K562 (cell line): ENCODE measurements at regions not wholly inside any gene's neighbourhood (a gene's known extent, or its start where the extent isn't known, plus 50 kb on each side); places are given as distances from the start of the nearest gene placed in this dataset.

Source experiments
- ATAC-seq: fragments of 200-7000 bp; cut with Tn5 transposase; 3 replicates; pipeline ENCODE4 v1.9.1; 2020; ENCODE audit warnings: moderate library complexity
- BruUV-seq: library from RNA; stranded (reverse); fragments of 400-500 nt; replicated peaks from 2 replicates; lab custom pipeline; 2021; lab: Mats Ljungman, UMichigan
- CTCF ChIA-PET: fragments of 300-600 bp; formaldehyde crosslinking; extraction: SDS; loops from one replicate; lab custom pipeline; 2021; ENCODE audit warnings: low intra/inter-chr PET ratio; lab: Yijun Ruan, JAX
- POLR2A ChIA-PET: fragments of 300-600, 350-650 bp; sonication (Branson Sonifier 250); formaldehyde crosslinking; extraction: SDS; loops from one replicate; lab custom pipeline; 2021; ENCODE audit warnings: antibody characterized with exemption, inconsistent platforms; lab: Yijun Ruan, JAX
- DNase-seq, 4 experiments: peaks; one replicate each; pipeline versions ENCODE4 v3.0.0 to v3.0.0-alpha.2; 2011 to 2018; ENCODE audit warnings: low spot score in 3 of 4, mixed read lengths in 3 of 4; ENCODE audit errors: extremely low read depth in 1 of 4
- FAIRE-seq: peaks from 2 replicates; lab custom pipeline; 2011; peaks lifted over from hg19 to GRCh38; lab: Jason Lieb, UNC
- H2AFZ ChIP-seq: 2 replicates; pipeline ENCODE4 v1.6.0; 2011; ENCODE audit warnings: low read depth, low read length, control low read depth, inconsistent platforms
- H3K27ac ChIP-seq: fragments of 200-600 bp; 3 replicates; pipeline ENCODE4 v1.8.0; 2011; ENCODE audit warnings: low read depth, mild to moderate bottlenecking, control low read depth, inconsistent platforms, low read length, moderate library complexity, mixed read lengths; ENCODE audit errors: extremely low read depth
- H3K27me3 ChIP-seq, 2 experiments: fragments of 300-600 bp in 1 of 2; 2 replicates in 1 of 2; 3 replicates in 1 of 2; pipeline versions ENCODE4 v1.6.0 to v1.8.0; 2011; ENCODE audit warnings: inconsistent platforms in 2 of 2, low read length in 2 of 2, mild to moderate bottlenecking in 1 of 2, mixed read lengths in 1 of 2, moderate library complexity in 1 of 2; ENCODE audit not compliant: control insufficient read depth in 2 of 2, insufficient read depth in 2 of 2
- H3K36me3 ChIP-seq: fragments of 300-600 bp; 3 replicates; pipeline ENCODE4 v1.8.0; 2011; ENCODE audit warnings: mild to moderate bottlenecking, low read length, inconsistent platforms; ENCODE audit not compliant: control insufficient read depth, insufficient read depth
- H3K4me1 ChIP-seq, 2 experiments: fragments of 200-600 bp in 1 of 2; replicated peaks in 1 of 2; 2 replicates in 1 of 2; 3 replicates in 1 of 2; pipeline versions ENCODE4 v1.5.1 to v1.8.0; 2011; ENCODE audit warnings: inconsistent platforms in 2 of 2, low read length in 2 of 2, mild to moderate bottlenecking in 1 of 2, mixed read lengths in 1 of 2, moderate library complexity in 1 of 2; ENCODE audit not compliant: control insufficient read depth in 2 of 2, insufficient read depth in 2 of 2
- H3K4me2 ChIP-seq: 2 replicates; pipeline ENCODE4 v1.6.1; 2011; ENCODE audit warnings: low read length, control low read depth, inconsistent platforms, mixed read lengths; ENCODE audit not compliant: insufficient read depth
- H3K4me3 ChIP-seq: fragments of 200-600 bp; sonication (generic), shearing (Covaris generic); 2 replicates; pipeline ENCODE4 v1.5.1; 2016; ENCODE audit warnings: control low read depth, inconsistent platforms
- H3K79me2 ChIP-seq: fragments of 200-600 bp; 3 replicates; pipeline ENCODE4 v1.8.0; 2011; ENCODE audit warnings: low read length, inconsistent platforms; ENCODE audit not compliant: control insufficient read depth, insufficient read depth
- H3K9ac ChIP-seq, 2 experiments: 2 replicates each; pipeline versions ENCODE4 v1.6.0 to v1.6.1; 2011; ENCODE audit warnings: low read depth in 2 of 2, low read length in 2 of 2, control low read depth in 1 of 2, inconsistent platforms in 1 of 2, mild to moderate bottlenecking in 1 of 2, mixed read lengths in 1 of 2; ENCODE audit not compliant: insufficient read depth in 1 of 2
- H3K9me1 ChIP-seq: one replicate; pipeline ENCODE4 v1.6.0; 2011; ENCODE audit warnings: inconsistent platforms, mild to moderate bottlenecking, low read length, moderate library complexity; ENCODE audit not compliant: control insufficient read depth, insufficient read depth
- H3K9me3 ChIP-seq: replicated peaks from 2 replicates; pipeline ENCODE4 v1.5.1; 2011; ENCODE audit warnings: low read depth, low read length, inconsistent platforms; ENCODE audit not compliant: control insufficient read depth, insufficient read depth
- H4K20me1 ChIP-seq: replicated peaks from 2 replicates; pipeline ENCODE4 v1.6.1; 2011; ENCODE audit warnings: low read length, inconsistent platforms, mixed read lengths; ENCODE audit not compliant: control insufficient read depth, insufficient read depth
- CTBP1 ChIP-seq: fragments of 450-650 bp; IDR thresholded peaks from 2 replicates; pipeline ENCODE4 v1.6.1; 2016; ENCODE audit warnings: borderline replicate concordance
- HSF4 ChIP-seq: fragments of 250-450 bp; sonication (Bioruptor Pico); IDR thresholded peaks from 2 replicates; pipeline ENCODE4 v2.1.2; 2022; ENCODE audit warnings: mild to moderate bottlenecking, moderate library complexity, borderline replicate concordance
- MAZ ChIP-seq, 2 experiments: fragments of 450-650 bp in 1 of 2; sonication (generic) in 1 of 2; formaldehyde crosslinking; IDR thresholded peaks in 1 of 2; conservative IDR thresholded peaks in 1 of 2; 2 replicates each; pipeline versions ENCODE4 v1.4.0 to v1.5.0; 2020; ENCODE audit warnings: mild to moderate bottlenecking in 1 of 2, missing genetic modification reagents in 1 of 2
- RAD51 ChIP-seq: fragments of 450-650 bp; IDR thresholded peaks from 2 replicates; pipeline ENCODE4 v1.7.1; 2016; ENCODE audit warnings: low read depth, mild to moderate bottlenecking, borderline replicate concordance
- TCF7 ChIP-seq: sonication (generic); IDR thresholded peaks from 2 replicates; pipeline ENCODE4 v1.6.1; 2016; ENCODE audit warnings: antibody characterized with exemption, borderline replicate concordance
- ZFPM2 ChIP-seq: fragments of 250-450 bp; sonication (Bioruptor Pico); IDR thresholded peaks from 2 replicates; pipeline ENCODE4 v1.5.1; 2022; ENCODE audit warnings: mild to moderate bottlenecking
- ZKSCAN3 ChIP-seq: fragments of 250-450 bp; sonication (Bioruptor Pico); IDR thresholded peaks from 2 replicates; pipeline ENCODE4 v1.4.0; 2020
- ZNF282 ChIP-seq: sonication (generic); formaldehyde crosslinking; IDR thresholded peaks from 2 replicates; pipeline ENCODE4 v1.8.1; 2023; ENCODE audit warnings: missing genetic modification reagents
- WGBS: fragments of 100-300 bp; shearing (Covaris generic); methylation state at CpG from one replicate; pipeline ENCODE4 v1.1.6; 2016; ENCODE audit warnings: low coverage, mixed read lengths; ENCODE audit not compliant: insufficient coverage; ENCODE audit errors: missing lambda C conversion rate; 5-methylcytosine and 5-hydroxymethylcytosine counted together
- in situ Hi-C: fragments of 300-500 bp; cut with MboI; formaldehyde crosslinking; loops from 4 replicates; pipeline ENCODE4 v1.15.0; 2018; ENCODE audit warnings: inconsistent platforms, mixed read lengths
- intact Hi-C: fragments of 100-400 bp; cut with micrococcal nuclease; formaldehyde crosslinking; loops from 2 replicates; pipeline ENCODE4 v1.14.2; 2022
- TF ChIP-seq, protein P1 (sequence below): sonication (generic); formaldehyde crosslinking; IDR thresholded peaks from 2 replicates; pipeline ENCODE4 v1.8.0; 2022; ENCODE audit warnings: missing genetic modification reagents, mild to moderate bottlenecking, borderline replicate concordance
- TF ChIP-seq, protein P2 (sequence below): sonication (generic); formaldehyde crosslinking; IDR thresholded peaks from 2 replicates; pipeline ENCODE4 v1.8.0; 2022; ENCODE audit warnings: mild to moderate bottlenecking, missing genetic modification reagents
- TF ChIP-seq, protein P3 (sequence below), 2 experiments: IDR thresholded peaks in 1 of 2; conservative IDR thresholded peaks in 1 of 2; 2 replicates each; pipeline ENCODE4 v1.6.1; 2016; ENCODE audit warnings: low read depth in 2 of 2, mild to moderate bottlenecking in 1 of 2, missing compliant biosample characterization in 1 of 2, missing genetic modification characterization in 1 of 2, moderate library complexity in 1 of 2

DNA sequence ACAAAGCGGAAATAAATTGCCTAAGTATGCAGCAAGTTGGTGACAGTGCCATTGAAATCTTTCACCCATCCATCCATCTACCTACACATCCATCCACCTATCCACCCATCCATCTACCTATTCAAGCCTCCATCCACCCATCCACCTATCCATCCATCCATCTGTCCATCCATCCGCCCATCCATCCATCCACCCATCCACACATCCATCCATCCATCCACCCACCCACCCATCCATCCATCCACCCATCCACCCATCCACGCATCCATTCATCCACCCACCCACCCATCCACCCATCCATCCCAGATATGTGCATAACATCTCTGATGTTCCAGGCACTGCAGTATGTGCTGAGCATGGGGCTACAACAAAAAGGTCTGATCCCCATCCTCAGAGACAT is 277.5 kb downstream of the IRF8 start:
- no peak for TF ChIP-seq CTBP1
- no peak for TF ChIP-seq ZKSCAN3 (CRISPR knock-in tag)
- TF ChIP-seq, protein P1, sequence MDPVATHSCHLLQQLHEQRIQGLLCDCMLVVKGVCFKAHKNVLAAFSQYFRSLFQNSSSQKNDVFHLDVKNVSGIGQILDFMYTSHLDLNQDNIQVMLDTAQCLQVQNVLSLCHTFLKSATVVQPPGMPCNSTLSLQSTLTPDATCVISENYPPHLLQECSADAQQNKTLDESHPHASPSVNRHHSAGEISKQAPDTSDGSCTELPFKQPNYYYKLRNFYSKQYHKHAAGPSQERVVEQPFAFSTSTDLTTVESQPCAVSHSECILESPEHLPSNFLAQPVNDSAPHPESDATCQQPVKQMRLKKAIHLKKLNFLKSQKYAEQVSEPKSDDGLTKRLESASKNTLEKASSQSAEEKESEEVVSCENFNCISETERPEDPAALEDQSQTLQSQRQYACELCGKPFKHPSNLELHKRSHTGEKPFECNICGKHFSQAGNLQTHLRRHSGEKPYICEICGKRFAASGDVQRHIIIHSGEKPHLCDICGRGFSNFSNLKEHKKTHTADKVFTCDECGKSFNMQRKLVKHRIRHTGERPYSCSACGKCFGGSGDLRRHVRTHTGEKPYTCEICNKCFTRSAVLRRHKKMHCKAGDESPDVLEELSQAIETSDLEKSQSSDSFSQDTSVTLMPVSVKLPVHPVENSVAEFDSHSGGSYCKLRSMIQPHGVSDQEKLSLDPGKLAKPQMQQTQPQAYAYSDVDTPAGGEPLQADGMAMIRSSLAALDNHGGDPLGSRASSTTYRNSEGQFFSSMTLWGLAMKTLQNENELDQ (CRISPR knock-in tag): no peak
- no peak for TF ChIP-seq ZFPM2 (CRISPR knock-in tag)
- Histone ChIP-seq H3K9me1 (no peaks in the 10 kb centered on the region), H3K4me3 (no peak overlapping the region), H3K4me1 (peaks cover 0 to 1% of the 10 kb centered on the region in 2 experiments; a peak in 1 of 5 replicates), H3K27me3 (no peaks in the 10 kb centered on the region), H3K79me2 (no peaks in the 10 kb centered on the region), H4K20me1 (no peaks in the 10 kb centered on the region), H3K9me3 (no peaks in the 10 kb centered on the region), H3K27ac (no peak overlapping the region), H2AFZ (no peak overlapping the region), H3K4me2 (no peak overlapping the region), H3K9ac (no peak overlapping the region), H3K36me3 (no peaks in the 10 kb centered on the region)
- in situ Hi-C loops: no loop called here
- intact Hi-C loops: no loop called here
- 0% methylated on average over 1 of the region's 3 CpGs for WGBS
- DNase-seq: no peak
- POLR2A ChIA-PET: no interaction called here
- CTCF ChIA-PET: no interaction called here
- BruUV-seq: no TSS peak
- no peak for ATAC-seq
- FAIRE-seq: no peak

DNA sequence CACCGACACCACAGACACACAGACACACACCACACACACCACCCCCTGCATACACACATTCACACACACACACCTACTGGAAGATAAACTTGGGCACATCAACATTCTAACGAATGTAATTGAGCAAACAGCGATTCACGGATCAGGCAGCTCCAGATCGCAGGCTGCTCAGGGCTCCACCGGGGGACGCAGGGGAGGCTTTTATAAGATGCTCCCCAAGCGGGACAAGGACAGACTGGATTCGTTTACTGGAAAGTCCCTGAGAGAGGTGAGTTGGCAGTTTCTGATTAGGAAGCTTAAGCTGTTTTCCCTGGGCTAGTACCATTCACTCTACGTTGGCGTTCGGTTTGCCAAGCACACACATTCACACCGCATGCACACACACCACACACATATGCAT is 281.3 kb downstream of the IRF8 start:
- no peak overlapping the region for H3K9ac ChIP-seq
- no peak overlapping the region for H3K27ac ChIP-seq
- H3K4me3 ChIP-seq: no peak overlapping the region
- BruUV-seq: no TSS peak
- POLR2A ChIA-PET: no interaction called here
- no peak overlapping the region for H3K4me2 ChIP-seq
- no peak for DNase-seq
- no peaks in the 10 kb centered on the region for H3K9me1 ChIP-seq
- FAIRE-seq: no peak
- peaks cover 0 to 3% of the 10 kb centered on the region in 2 experiments; a peak in 1 of 5 replicates for H3K27me3 ChIP-seq
- H4K20me1 ChIP-seq: no peaks in the 10 kb centered on the region
- no peak overlapping the region for H2AFZ ChIP-seq
- H3K79me2 ChIP-seq: no peaks in the 10 kb centered on the region
- WGBS: 0% methylated on average over 13 of the region's 13 CpGs
- H3K36me3 ChIP-seq: no peaks in the 10 kb centered on the region
- intact Hi-C loops (no loop called here), in situ Hi-C loops (no loop called here)
- CTCF ChIA-PET: no interaction called here
- no peaks in the 10 kb centered on the region for H3K9me3 ChIP-seq
- peaks cover 0 to 4% of the 10 kb centered on the region in 2 experiments; a peak in 1 of 5 replicates for H3K4me1 ChIP-seq
- no peak for ATAC-seq
- no peak for TF ChIP-seq TCF7
- TF ChIP-seq MAZ (CRISPR knock-in tag; conservative IDR thresholded peaks at IDR 0.05 in 1 of 2, IDR thresholded peaks at IDR 0.05 in 1 of 2): no peak
- no peak for TF ChIP-seq HSF4 (CRISPR knock-in tag)
- no peak for TF ChIP-seq RAD51
- TF ChIP-seq, protein P2, sequence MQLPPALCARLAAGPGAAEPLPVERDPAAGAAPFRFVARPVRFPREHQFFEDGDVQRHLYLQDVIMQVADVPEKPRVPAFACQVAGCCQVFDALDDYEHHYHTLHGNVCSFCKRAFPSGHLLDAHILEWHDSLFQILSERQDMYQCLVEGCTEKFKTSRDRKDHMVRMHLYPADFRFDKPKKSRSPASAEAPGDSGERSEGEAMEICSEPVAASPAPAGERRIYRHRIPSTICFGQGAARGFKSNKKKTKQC: no peak
- TF ChIP-seq, protein P3, sequence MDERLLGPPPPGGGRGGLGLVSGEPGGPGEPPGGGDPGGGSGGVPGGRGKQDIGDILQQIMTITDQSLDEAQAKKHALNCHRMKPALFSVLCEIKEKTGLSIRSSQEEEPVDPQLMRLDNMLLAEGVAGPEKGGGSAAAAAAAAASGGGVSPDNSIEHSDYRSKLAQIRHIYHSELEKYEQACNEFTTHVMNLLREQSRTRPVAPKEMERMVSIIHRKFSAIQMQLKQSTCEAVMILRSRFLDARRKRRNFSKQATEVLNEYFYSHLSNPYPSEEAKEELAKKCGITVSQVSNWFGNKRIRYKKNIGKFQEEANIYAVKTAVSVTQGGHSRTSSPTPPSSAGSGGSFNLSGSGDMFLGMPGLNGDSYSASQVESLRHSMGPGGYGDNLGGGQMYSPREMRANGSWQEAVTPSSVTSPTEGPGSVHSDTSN (CRISPR knock-in tag; IDR thresholded peaks at IDR 0.05; ENCODE audit: low read depth): no peak
- TF ChIP-seq, protein P3 (tag; conservative IDR thresholded peaks at IDR 0.05; ENCODE audit: low read depth): no peak
- no peak for TF ChIP-seq ZNF282 (CRISPR knock-in tag)
